ENCODE measurements at regions not wholly inside any gene's neighbourhood (a gene's known extent, or its start where the extent isn't known, plus 50 kb on each side); places are given as distances from the start of the nearest gene placed in this dataset.

DNA sequence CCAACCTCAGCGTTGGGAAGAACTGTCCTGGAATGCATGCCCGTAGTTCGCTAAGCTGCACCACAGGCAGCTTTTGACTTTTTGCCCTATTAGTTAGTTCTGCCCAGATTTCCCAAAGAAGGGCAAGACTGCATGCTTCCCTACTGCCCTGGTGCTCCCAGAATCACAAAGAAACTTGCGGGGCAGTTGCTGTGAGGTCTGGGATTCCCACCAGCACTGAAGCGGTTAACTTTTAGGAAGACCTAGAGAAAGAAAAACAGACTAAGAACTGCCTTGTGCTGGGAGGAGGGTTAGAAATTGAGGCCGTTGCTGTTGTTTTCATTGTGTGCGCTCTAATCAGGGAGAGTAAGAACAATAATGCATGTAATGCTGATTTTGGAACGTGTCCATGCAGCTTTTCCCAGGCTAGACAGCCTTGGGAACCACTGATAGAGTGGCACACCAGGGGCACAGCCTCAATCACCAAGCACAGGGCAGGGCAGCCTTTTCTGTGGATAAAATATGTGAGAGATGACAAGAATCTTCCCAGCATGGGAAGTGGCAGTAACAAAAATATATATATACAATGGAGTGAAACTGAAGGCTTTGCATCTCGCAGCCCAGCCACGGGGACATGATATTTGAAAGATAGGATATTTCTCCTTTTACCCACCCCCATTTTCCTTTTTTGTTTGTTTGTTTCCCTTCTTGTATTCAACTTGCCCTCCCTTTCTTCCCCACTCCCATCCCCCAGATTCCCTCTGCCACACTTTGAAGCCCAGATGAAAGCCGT is 137.7 kb upstream of the HEY2 start:
- H2AFZ ChIP-seq (ENCODE audit: low read depth, low read length), result no peak overlapping the region
- H3K27ac ChIP-seq (ENCODE audit: low read length), result no peak overlapping the region
- H3K4me2 ChIP-seq (ENCODE audit: low read length), result no peak overlapping the region
- no peak overlapping the region for H3K9ac ChIP-seq (ENCODE audit: low read length)
- H3K27me3 ChIP-seq (ENCODE audit: low read depth, low read length), result no peaks in the 10 kb centered on the region
- H3K4me1 ChIP-seq (ENCODE audit: low read length), result no peaks in the 10 kb centered on the region
- H4K20me1 ChIP-seq (ENCODE audit: insufficient read depth, low read length), result no peaks in the 10 kb centered on the region
- H3K36me3 ChIP-seq (replicated peaks; ENCODE audit: low read depth, low read length), result no peaks in the 10 kb centered on the region
- H3K4me3 ChIP-seq (ENCODE audit: low read length), result no peak overlapping the region
- H3K9me3 ChIP-seq (ENCODE audit: insufficient read depth, low read length), result no peaks in the 10 kb centered on the region
- H3K79me2 ChIP-seq (ENCODE audit: low read length), result no peaks in the 10 kb centered on the region
- no peak for TF ChIP-seq EZH2phosphoT487 (IDR thresholded peaks at IDR 0.05; ENCODE audit: low read depth)
- TF ChIP-seq, protein P1, sequence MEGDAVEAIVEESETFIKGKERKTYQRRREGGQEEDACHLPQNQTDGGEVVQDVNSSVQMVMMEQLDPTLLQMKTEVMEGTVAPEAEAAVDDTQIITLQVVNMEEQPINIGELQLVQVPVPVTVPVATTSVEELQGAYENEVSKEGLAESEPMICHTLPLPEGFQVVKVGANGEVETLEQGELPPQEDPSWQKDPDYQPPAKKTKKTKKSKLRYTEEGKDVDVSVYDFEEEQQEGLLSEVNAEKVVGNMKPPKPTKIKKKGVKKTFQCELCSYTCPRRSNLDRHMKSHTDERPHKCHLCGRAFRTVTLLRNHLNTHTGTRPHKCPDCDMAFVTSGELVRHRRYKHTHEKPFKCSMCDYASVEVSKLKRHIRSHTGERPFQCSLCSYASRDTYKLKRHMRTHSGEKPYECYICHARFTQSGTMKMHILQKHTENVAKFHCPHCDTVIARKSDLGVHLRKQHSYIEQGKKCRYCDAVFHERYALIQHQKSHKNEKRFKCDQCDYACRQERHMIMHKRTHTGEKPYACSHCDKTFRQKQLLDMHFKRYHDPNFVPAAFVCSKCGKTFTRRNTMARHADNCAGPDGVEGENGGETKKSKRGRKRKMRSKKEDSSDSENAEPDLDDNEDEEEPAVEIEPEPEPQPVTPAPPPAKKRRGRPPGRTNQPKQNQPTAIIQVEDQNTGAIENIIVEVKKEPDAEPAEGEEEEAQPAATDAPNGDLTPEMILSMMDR (IDR thresholded peaks at IDR 0.05; ENCODE audit: low read depth, low read length), result no peak

GRCh38 chr6:125612345-125612846 is 137.0 kb upstream of the HEY2 start:
- H3K9ac ChIP-seq (ENCODE audit: low read length), result no peak overlapping the region

DNA sequence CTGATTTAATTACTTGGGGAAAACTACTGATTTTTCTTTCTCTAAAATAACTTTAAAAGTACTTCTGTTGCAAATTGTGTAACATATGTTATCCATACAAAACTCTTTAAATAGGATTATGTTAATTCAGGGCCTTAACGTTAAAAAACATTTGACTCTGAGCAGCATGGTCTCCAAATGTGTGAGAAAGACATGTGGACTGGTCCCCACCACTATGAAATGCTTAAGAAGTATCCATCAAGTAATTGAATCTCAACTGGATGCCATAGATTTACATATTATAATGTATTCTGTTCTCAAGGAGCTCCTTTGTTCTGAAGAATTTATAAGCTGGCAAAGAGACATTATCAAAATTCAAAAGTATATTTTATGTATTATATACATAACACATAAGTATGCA is 130.8 kb upstream of the HEY2 start:
- Histone ChIP-seq H3K9me3 (ENCODE audit: insufficient read depth, low read length) (no peaks in the 10 kb centered on the region), H3K9ac (ENCODE audit: low read length) (no peak overlapping the region), H3K27me3 (ENCODE audit: low read depth, low read length) (no peaks in the 10 kb centered on the region), H3K27ac (ENCODE audit: low read length) (no peak overlapping the region), H3K4me1 (ENCODE audit: low read length) (no peaks in the 10 kb centered on the region), H4K20me1 (ENCODE audit: insufficient read depth, low read length) (no peaks in the 10 kb centered on the region), H3K79me2 (ENCODE audit: low read length) (no peaks in the 10 kb centered on the region), H3K36me3 (replicated peaks; ENCODE audit: low read depth, low read length) (no peaks in the 10 kb centered on the region), H3K4me2 (ENCODE audit: low read length) (no peak overlapping the region), H2AFZ (ENCODE audit: low read depth, low read length) (no peak overlapping the region), H3K4me3 (ENCODE audit: low read length) (no peak overlapping the region)
- TF ChIP-seq, protein P1 (IDR thresholded peaks at IDR 0.05; ENCODE audit: low read depth, low read length), result no peak
- TF ChIP-seq EZH2phosphoT487 (IDR thresholded peaks at IDR 0.05; ENCODE audit: low read depth), result no peak

More at GRCh38 chr6:125612345-125612846, 137.0 kb upstream of the HEY2 start:
- Histone ChIP-seq H3K27me3 (ENCODE audit: low read depth, low read length) (no peaks in the 10 kb centered on the region), H3K36me3 (replicated peaks; ENCODE audit: low read depth, low read length) (no peaks in the 10 kb centered on the region), H3K4me2 (ENCODE audit: low read length) (no peak overlapping the region), H4K20me1 (ENCODE audit: insufficient read depth, low read length) (no peaks in the 10 kb centered on the region), H3K27ac (ENCODE audit: low read length) (no peak overlapping the region), H3K79me2 (ENCODE audit: low read length) (no peaks in the 10 kb centered on the region), H2AFZ (ENCODE audit: low read depth, low read length) (no peak overlapping the region), H3K4me3 (ENCODE audit: low read length) (no peak overlapping the region), H3K4me1 (ENCODE audit: low read length) (no peaks in the 10 kb centered on the region), H3K9me3 (ENCODE audit: insufficient read depth, low read length) (no peaks in the 10 kb centered on the region)
- TF ChIP-seq, protein P1 (IDR thresholded peaks at IDR 0.05; ENCODE audit: low read depth, low read length), result no peak
- TF ChIP-seq EZH2phosphoT487 (IDR thresholded peaks at IDR 0.05; ENCODE audit: low read depth), result no peak

DNA sequence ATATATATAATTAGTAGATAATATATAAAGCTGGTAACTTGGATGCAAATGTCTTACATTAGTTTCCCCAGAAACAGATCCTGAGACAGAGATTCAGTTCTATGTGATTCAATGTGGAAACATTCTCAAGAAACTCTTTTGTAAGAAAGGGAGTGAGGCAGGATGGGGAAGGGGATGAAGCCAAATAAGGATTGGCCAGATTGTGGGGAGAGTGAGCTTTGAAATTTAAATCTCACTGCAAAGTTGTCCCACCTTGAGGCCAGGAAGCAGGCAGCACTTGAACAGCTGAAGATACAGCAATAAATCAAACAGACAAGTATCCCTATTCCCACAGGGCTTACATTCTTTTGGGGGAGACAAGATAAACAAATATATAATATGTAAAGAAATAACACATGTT is 126.3 kb upstream of the HEY2 start:
- Histone ChIP-seq H3K79me2 (ENCODE audit: low read length) (no peaks in the 10 kb centered on the region), H3K4me3 (ENCODE audit: low read length) (no peak overlapping the region), H3K27me3 (ENCODE audit: low read depth, low read length) (0 out of 2 replicates have a peak, but pooled peaks cover 3% of the 10 kb centered on the region), H3K4me1 (ENCODE audit: low read length) (no peaks in the 10 kb centered on the region), H3K36me3 (replicated peaks; ENCODE audit: low read depth, low read length) (no peaks in the 10 kb centered on the region), H3K9me3 (ENCODE audit: insufficient read depth, low read length) (no peaks in the 10 kb centered on the region), H2AFZ (ENCODE audit: low read depth, low read length) (no peak overlapping the region), H3K9ac (ENCODE audit: low read length) (no peak overlapping the region), H3K27ac (ENCODE audit: low read length) (no peak overlapping the region), H4K20me1 (ENCODE audit: insufficient read depth, low read length) (no peaks in the 10 kb centered on the region), H3K4me2 (ENCODE audit: low read length) (no peak overlapping the region)
- TF ChIP-seq, protein P1 (IDR thresholded peaks at IDR 0.05; ENCODE audit: low read depth, low read length), result no peak
- TF ChIP-seq EZH2phosphoT487 (IDR thresholded peaks at IDR 0.05; ENCODE audit: low read depth), result no peak

All from OCI-LY3 (cell line).